GM13977 (cell line): ENCODE measurements at regions not wholly inside any gene's neighbourhood (a gene's known extent, or its start where the extent isn't known, plus 50 kb on each side); places are given as distances from the start of the nearest gene placed in this dataset.
"Not testable (repeated sequence)": the region's sequence is repeated elsewhere in the genome, so short reads cannot be mapped to it uniquely, and the experiment has no call there.

Experiments used
- DNase-seq: peaks from one replicate; pipeline ENCODE4 v3.0.0; 2012; ENCODE audit warnings: low spot score
- in situ Hi-C: fragments of 300-500 bp; cut with MboI; formaldehyde crosslinking; loops from one replicate; pipeline ENCODE4 v1.12.0; 2022; ENCODE audit warnings: low sequenced_read_pairs, low pct_unique_long_range_greater_than_20kb, mixed read lengths, inconsistent platforms; ENCODE audit not compliant: unreplicated experiment
- TF ChIP-seq, protein P1 (sequence below): IDR thresholded peaks from 2 replicates; pipeline ENCODE4 v1.5.1; 2012; ENCODE audit warnings: mild to moderate bottlenecking, control low read depth; ENCODE audit not compliant: insufficient read depth; ENCODE audit errors: extremely low read depth, missing control alignments

DNA sequence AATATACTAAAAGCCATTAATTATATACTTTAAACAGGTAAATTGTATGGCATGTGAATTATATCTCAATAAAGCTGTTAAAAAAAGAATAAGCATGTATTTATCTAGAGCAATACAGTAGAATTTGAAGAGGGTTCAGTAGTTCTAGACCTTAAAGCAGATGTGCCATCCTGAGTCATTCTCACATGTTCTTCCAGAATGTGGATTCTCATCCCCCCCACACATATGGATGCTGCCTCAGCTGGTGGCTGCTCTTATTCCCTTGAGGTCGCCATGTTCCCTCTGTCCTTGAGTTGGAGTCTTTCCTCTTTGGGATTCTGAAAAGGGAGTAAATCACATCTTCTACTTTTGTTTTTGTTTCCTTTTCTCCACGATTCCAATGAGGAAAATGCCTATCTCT lies 321.3 kb downstream of the AEBP2 start:
- in situ Hi-C loops, result no loop called here
- TF ChIP-seq, protein P1, sequence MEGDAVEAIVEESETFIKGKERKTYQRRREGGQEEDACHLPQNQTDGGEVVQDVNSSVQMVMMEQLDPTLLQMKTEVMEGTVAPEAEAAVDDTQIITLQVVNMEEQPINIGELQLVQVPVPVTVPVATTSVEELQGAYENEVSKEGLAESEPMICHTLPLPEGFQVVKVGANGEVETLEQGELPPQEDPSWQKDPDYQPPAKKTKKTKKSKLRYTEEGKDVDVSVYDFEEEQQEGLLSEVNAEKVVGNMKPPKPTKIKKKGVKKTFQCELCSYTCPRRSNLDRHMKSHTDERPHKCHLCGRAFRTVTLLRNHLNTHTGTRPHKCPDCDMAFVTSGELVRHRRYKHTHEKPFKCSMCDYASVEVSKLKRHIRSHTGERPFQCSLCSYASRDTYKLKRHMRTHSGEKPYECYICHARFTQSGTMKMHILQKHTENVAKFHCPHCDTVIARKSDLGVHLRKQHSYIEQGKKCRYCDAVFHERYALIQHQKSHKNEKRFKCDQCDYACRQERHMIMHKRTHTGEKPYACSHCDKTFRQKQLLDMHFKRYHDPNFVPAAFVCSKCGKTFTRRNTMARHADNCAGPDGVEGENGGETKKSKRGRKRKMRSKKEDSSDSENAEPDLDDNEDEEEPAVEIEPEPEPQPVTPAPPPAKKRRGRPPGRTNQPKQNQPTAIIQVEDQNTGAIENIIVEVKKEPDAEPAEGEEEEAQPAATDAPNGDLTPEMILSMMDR, result no peak

DNA sequence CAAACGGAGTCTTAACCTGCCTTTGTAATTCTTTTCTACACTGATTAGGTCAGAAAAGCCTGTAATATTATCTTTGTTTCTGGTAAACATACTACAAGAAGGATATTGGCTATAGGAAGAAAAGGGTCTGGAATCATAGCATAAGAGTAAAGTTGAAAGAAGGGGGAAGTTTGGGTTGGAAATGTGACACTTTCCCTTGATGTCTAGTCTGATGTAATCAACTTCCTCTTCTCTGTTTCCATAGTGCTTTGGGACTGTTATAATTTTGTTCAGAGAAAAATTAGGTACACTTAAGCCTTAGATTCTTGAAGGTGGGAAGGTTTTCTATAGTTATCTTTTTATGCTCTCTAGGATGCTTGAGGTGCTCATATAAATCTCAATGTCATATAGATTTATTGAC lies 322.2 kb downstream of the AEBP2 start:
- in situ Hi-C loops, result no loop called here
- DNase-seq, result no peak
- TF ChIP-seq, protein P1, result no peak

More for the DNA sequence above, 321.3 kb downstream of the AEBP2 start:
- DNase-seq, result no peak

DNA sequence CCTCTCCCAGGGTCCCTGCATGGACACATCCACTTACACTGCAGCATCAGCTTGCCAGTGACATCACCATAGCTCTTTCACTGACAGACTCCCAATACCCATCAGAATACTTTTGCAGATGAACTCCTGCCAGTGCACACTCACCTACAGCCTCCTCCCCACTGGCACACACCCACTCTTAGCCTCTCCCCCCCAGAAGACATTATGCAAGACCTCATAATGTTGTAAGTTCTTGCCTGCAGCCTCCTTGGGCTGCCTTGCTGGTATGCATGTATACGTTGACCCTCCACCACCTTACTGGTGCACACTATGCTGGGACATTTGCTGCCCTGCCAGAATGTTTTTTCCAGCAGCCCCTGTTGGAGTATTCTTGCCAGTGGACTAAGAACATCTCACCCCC lies 324.2 kb downstream of the AEBP2 start:
- DNase-seq, result no peak
- in situ Hi-C loops, result no loop called here
- TF ChIP-seq, protein P1, result no peak

DNA sequence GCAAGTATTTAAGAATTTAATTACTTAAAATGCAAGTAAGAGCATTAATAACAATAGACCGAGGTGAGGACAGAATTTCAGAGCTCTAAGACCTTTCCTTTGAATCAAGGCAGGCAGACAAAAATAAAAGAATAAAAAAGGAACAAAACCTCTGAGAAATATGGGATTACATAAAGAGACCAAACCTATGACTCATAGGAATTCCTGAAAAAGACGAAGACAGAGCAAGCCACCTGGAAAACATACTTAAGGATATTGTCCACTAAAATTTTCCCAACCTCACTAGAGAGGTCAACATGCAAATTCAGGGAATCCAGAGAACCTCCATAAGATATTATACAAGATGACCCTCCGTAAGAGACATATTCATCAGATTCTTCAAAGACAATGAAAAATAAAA lies 325.1 kb downstream of the AEBP2 start:
- in situ Hi-C loops, result no loop called here
- no peak for DNase-seq
- TF ChIP-seq, protein P1, result no peak

DNA sequence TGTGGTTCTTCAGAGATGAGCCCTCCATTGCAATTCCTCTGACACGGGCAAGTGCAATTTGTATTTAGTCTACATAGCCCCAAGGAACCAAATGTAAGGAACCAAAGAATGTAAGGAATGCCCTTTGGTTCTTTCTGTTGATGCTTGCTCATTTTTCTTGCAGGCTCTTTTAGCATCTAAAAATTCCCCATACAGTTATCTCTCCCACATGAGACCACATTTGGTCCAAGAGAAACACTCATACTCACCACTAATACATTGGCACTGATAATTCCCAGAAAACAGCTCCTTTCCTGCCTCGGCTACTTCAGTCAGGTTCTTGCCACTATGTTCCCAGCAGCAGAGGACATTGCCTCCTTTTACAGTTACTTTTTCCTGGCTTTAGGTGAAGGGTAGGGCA lies 332.6 kb downstream of the AEBP2 start:
- TF ChIP-seq, protein P1, result no peak
- no peak for DNase-seq
- in situ Hi-C loops, result no loop called here

DNA sequence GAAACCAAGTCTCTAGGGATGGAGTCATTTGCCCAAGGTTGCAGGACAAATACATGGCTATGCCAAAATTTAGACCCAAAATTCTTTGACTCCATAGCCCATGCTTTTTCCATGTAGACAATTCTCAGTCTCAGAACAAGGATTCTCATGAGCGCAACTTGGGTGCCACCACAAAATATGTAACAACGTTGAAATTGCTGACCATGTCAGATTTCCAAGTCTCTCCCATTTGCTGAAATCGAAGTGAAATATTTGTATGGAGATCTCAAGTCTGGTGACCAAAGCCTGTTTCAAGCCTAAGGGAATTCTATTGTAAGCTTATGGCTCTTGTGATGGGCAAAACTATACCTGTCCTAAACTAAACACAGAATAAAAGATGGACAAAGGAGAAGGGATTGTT lies 333.5 kb downstream of the AEBP2 start:
- DNase-seq, result no peak
- in situ Hi-C loops, result no loop called here
- TF ChIP-seq, protein P1, result no peak

DNA sequence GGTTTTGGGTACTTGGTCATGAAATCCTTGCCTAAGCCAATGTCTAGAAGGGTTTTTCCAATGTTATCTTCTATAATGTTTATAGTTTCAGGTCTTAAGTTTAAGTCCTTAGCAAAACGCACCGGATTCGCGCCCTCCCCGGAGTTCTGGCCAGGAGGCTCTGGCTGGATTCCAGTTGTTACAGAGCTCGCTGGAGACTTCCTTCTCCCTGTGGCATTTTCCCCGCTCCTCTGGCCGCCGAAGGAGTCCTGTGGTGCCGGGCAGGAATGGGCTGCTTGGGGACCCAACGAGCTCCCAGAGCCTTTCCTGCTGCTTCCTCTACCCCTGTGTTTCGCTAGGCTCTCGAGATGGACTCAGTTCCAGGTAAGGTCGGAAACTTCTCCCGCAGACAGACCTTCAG lies 335.9 kb downstream of the AEBP2 start:
- in situ Hi-C loops, result no loop called here
- TF ChIP-seq, protein P1, result no peak
- no peak for DNase-seq

DNA sequence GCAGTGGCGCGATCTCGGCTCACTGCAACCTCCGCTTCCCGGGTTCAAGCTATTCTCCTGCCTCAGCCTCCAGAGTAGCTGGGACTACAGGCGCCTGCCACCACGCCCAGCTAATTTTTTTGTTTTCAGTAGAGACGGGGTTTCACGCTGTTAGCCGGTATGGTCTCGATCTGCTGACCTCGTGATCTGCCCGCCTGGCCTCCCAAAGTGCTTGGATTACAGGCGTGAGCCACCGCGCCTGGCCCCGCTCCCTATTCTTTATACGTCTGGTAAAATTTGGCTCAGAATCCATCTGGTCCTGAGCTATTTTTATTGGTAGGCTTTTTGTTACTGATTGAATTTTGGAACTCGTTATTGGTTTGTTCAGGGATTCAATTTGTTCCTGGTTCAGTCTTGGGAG lies 336.7 kb downstream of the AEBP2 start:
- in situ Hi-C loops, DNase-seq: not testable (repeated sequence)
